Testis (tissue), 2 donors: ENCODE measurements at regions not wholly inside any gene's neighbourhood (a gene's known extent, or its start where the extent isn't known, plus 50 kb on each side); places are given as distances from the start of the nearest gene placed in this dataset.

Source experiments
- DNase-seq: peaks from one replicate; pipeline ENCODE4 v3.0.0-alpha.2; 2019
- H3K27ac ChIP-seq, 2 donors: fragments of 200-600 bp; sonication (generic); one replicate each; pipeline ENCODE4 v1.5.1; 2019
- H3K27me3 ChIP-seq: fragments of 200-600 bp; sonication (generic); one replicate; pipeline ENCODE4 v1.5.1; 2019
- H3K36me3 ChIP-seq: fragments of 200-600 bp; sonication (generic); one replicate; pipeline ENCODE4 v1.5.1; 2017; ENCODE audit warnings: low read depth; ENCODE audit errors: missing control alignments
- H3K4me1 ChIP-seq: fragments of 200-600 bp; sonication (generic); one replicate; pipeline ENCODE4 v1.5.1; 2019
- H3K4me3 ChIP-seq, 2 donors: fragments of 200-600 bp; sonication (generic); one replicate each; pipeline ENCODE4 v1.5.1; 2017 to 2019
- H3K9me3 ChIP-seq: fragments of 200-600 bp; sonication (generic); one replicate; pipeline ENCODE4 v1.5.1; 2017
- CTCF ChIP-seq, 3 experiments: fragments of 450-650 bp in 2 of 3; fragments of 200-600 bp in 1 of 3; sonication (generic) in 1 of 3; IDR thresholded peaks; one replicate each; pipeline ENCODE4 v1.5.1; 2016 to 2019; ENCODE audit warnings: antibody characterized with exemption in 3 of 3, mild to moderate bottlenecking in 2 of 3, moderate library complexity in 1 of 3
- POLR2A ChIP-seq: fragments of 450-650 bp; IDR thresholded peaks from one replicate; pipeline ENCODE4 v1.6.1; 2017; ENCODE audit warnings: antibody characterized with exemption, mild to moderate bottlenecking, moderate library complexity
- WGBS, 2 donors: methylation state at CpG; one replicate each; pipeline ENCODE4 v1.1.5; 2018; 5-methylcytosine and 5-hydroxymethylcytosine counted together
- intact Hi-C: fragments of 100-400 bp; cut with DNase I; formaldehyde crosslinking; loops from one replicate; pipeline ENCODE4 v1.15.1; 2023; ENCODE audit warnings: low total_unique reads

DNA sequence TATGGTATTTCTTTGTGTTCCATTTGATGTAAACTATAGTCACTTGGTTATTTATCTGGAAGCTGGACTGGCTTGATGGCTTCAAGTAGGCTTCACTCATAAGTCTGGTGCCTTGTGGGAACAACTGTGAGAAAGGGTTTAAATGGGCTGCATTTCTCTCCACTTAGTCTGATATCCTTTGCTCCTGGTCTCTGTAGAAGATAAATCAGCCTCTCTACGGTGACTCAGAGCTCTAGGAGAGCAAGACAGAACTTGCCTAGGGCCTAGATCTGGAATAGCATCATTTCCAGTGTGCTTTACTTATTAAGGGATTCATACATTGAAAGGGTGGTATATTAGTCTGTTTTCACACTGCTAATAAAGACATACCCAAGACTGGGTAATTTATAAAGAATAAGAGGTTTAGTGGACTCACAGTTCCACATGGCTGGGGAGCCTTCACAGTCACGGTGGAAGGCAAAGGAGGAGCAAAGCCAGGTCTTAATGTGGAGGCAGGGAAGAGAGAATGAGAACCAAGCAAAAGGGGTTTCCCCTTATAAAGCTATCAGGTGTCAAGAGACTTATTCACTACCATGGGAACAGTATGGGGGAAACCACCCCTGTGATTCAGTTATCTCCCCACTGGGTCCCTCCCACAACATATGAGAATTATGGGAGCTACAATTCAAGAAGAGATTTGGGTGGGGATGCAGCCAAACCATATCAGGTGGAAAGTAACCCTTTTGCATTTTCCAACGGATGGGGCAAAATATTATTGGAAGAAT lies 1746.4 kb upstream of the PCDH7 start:
- DNase-seq = no peak
- Histone ChIP-seq H3K36me3 (no peaks in the 10 kb centered on the region), H3K4me3 (no peak overlapping the region), H3K4me1 (no peaks in the 10 kb centered on the region), H3K27ac (no peak overlapping the region), H3K9me3 (no peaks in the 10 kb centered on the region), H3K27me3 (no peaks in the 10 kb centered on the region)
- no peak for TF ChIP-seq CTCF (IDR thresholded peaks at IDR 0.05)
- TF ChIP-seq POLR2A = no peak
- intact Hi-C loops = no loop called here
- 46 to 82% methylated on average over 3 of the region's 3 CpGs for WGBS, 2 donors

DNA sequence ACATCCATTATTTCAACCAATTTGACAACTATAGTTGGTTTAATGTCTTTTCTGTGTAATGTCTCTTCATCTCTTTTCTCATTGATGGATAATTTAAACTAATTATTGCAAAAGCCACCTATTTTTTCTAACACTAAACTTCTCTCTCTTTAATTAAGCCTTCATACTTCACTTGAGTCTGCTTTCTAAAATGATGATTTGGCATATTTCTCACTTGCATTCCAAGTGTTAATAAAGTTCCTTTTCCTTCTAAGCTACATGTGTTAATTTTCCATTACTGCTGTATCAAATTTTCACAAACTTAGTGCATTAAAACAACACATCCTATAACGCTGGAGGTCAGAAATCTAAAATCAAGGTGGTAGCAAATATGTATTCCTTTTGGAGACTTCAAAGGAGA lies 1743.8 kb upstream of the PCDH7 start:
- no peak for TF ChIP-seq CTCF (IDR thresholded peaks at IDR 0.05)
- no peak for TF ChIP-seq POLR2A
- Histone ChIP-seq H3K4me3 (no peak overlapping the region), H3K9me3 (no peaks in the 10 kb centered on the region), H3K4me1 (no peaks in the 10 kb centered on the region), H3K27ac (no peak overlapping the region), H3K36me3 (no peaks in the 10 kb centered on the region), H3K27me3 (no peaks in the 10 kb centered on the region)
- DNase-seq = no peak
- intact Hi-C loops = no loop called here
- WGBS, 2 donors = 88 to 90% methylated on average over 1 of the region's 1 CpG

- H3K36me3 ChIP-seq = no peaks in the 10 kb centered on the region
- H3K27ac ChIP-seq = no peak overlapping the region
- no peak for TF ChIP-seq POLR2A
- no peak for TF ChIP-seq CTCF (IDR thresholded peaks at IDR 0.05)
- no peaks in the 10 kb centered on the region for H3K9me3 ChIP-seq
- H3K27me3 ChIP-seq = no peaks in the 10 kb centered on the region
- H3K4me3 ChIP-seq = no peak overlapping the region
- no peaks in the 10 kb centered on the region for H3K4me1 ChIP-seq
- intact Hi-C loops = no loop called here
- DNase-seq = no peak
These were observed 1718.0 kb upstream of the PCDH7 start for GRCh38 chr4:29002151-29002550.

- Histone ChIP-seq H3K36me3 (no peaks in the 10 kb centered on the region), H3K4me1 (no peaks in the 10 kb centered on the region), H3K9me3 (no peaks in the 10 kb centered on the region), H3K4me3 (no peak overlapping the region), H3K27ac (no peak overlapping the region), H3K27me3 (no peaks in the 10 kb centered on the region)
- no peak for DNase-seq
- TF ChIP-seq POLR2A (no peak), CTCF (IDR thresholded peaks at IDR 0.05) (no peak)
- WGBS, 2 donors = 76 to 80% methylated on average over 4 of the region's 4 CpGs
- intact Hi-C loops = no loop called here
These were observed 1714.3 kb upstream of the PCDH7 start for GRCh38 chr4:29005838-29006237.

DNA sequence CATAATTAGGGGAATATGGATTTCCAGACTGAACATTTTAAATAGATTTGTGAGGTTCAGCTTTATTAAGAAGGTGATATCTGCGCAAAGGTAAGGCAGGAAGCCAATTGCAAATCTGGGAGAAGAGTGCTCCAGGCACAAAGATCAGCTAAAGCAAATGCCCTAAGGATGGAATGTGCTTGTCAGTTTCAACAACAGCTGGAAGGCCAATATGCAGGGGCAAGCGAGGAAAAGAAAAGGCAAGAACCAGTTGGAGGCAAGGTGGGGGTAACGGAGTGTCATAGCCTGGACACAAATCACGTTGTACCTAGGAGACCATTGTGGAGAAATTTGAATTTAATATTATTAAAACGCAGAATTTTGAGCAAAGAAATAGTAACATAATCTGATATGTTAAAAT lies 1710.3 kb upstream of the PCDH7 start:
- intact Hi-C loops = no loop called here
- no peak for DNase-seq
- Histone ChIP-seq H3K4me1 (no peaks in the 10 kb centered on the region), H3K27ac (no peak overlapping the region), H3K9me3 (no peaks in the 10 kb centered on the region), H3K27me3 (no peaks in the 10 kb centered on the region), H3K4me3 (no peak overlapping the region), H3K36me3 (no peaks in the 10 kb centered on the region)
- WGBS, 2 donors = 80 to 84% methylated on average over 5 of the region's 5 CpGs
- TF ChIP-seq POLR2A (no peak), CTCF (IDR thresholded peaks at IDR 0.05) (no peak)
